Nephron (organoid): ENCODE measurements at regions not wholly inside any gene's neighbourhood (a gene's known extent, or its start where the extent isn't known, plus 50 kb on each side); places are given as distances from the start of the nearest gene placed in this dataset.

ENCODE experiments used
- H3K27ac Mint-ChIP-seq, 3 experiments: 2 replicates each; pipeline ENCODE4 v1.8.0; 2020; ENCODE audit warnings: mixed read lengths in 3 of 3, mild to moderate bottlenecking in 2 of 3, moderate library complexity in 1 of 3
- H3K27me3 Mint-ChIP-seq: 2 replicates; pipeline ENCODE4 v1.8.0; 2021; ENCODE audit warnings: low read depth, mild to moderate bottlenecking, moderate library complexity, mixed read lengths
- H3K36me3 Mint-ChIP-seq: 2 replicates; pipeline ENCODE4 v1.8.0; 2020; ENCODE audit warnings: low read depth, mixed read lengths
- H3K4me1 Mint-ChIP-seq: 2 replicates; pipeline ENCODE4 v1.8.0; 2020; ENCODE audit warnings: mixed read lengths
- H3K4me3 Mint-ChIP-seq, 3 experiments: 2 replicates each; pipeline ENCODE4 v1.8.0; 2020; ENCODE audit warnings: mild to moderate bottlenecking in 3 of 3, mixed read lengths in 3 of 3, moderate library complexity in 2 of 3
- H3K9me3 Mint-ChIP-seq: 2 replicates; pipeline ENCODE4 v1.8.0; 2020; ENCODE audit warnings: mixed read lengths
- TF ChIP-seq, protein P1 (sequence below), 3 experiments: fragments of 200-600 bp; sonication (generic); IDR thresholded peaks; one replicate each; pipeline ENCODE4 v1.5.0; 2021; ENCODE audit warnings: antibody characterized with exemption in 3 of 3; ENCODE audit not compliant: unreplicated experiment in 3 of 3

DNA sequence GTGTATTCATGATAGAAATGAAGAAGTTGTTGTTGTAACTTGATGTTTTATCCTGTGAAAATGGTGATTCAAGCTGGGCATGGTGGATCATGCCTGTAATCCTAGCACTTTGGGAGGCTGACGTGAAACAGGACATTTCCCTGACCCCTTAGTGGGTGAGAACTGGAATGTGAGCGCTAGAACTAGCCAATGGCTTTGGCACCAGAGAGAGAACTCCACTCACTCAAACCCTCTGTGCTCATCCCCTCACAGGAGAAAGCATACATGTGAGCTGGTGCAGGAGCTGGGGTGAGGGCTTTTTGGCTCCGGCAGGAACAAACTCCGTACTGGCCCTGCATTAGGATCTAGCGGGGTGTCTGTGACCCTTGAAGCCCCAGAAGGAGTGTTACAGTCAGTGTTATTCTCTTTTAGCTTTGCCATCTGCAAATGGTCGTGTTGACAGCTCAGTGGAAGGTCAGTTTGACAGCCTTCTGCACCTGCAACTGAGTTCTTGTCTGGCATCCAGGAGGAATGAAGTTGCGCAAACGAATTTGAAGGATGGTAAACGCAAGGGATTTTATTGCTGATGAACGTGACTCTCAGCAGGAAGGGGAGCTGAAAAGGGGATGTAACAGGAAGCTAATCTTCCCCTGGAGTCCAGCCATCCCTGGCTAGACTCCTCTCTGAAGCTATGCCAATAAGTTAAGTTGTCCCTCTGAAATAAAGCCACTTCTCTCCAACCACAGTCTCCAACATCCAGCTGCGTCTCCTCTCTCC, 1016.6 kb upstream of the CADM2 start:
- no peak overlapping the region for H3K4me3 Mint-ChIP-seq
- no peaks in the 10 kb centered on the region for H3K4me1 Mint-ChIP-seq
- no peak overlapping the region for H3K27ac Mint-ChIP-seq
- H3K36me3 Mint-ChIP-seq, result no peaks in the 10 kb centered on the region
- H3K27me3 Mint-ChIP-seq, result peaks cover 8% of the 10 kb centered on the region
- TF ChIP-seq, protein P1, sequence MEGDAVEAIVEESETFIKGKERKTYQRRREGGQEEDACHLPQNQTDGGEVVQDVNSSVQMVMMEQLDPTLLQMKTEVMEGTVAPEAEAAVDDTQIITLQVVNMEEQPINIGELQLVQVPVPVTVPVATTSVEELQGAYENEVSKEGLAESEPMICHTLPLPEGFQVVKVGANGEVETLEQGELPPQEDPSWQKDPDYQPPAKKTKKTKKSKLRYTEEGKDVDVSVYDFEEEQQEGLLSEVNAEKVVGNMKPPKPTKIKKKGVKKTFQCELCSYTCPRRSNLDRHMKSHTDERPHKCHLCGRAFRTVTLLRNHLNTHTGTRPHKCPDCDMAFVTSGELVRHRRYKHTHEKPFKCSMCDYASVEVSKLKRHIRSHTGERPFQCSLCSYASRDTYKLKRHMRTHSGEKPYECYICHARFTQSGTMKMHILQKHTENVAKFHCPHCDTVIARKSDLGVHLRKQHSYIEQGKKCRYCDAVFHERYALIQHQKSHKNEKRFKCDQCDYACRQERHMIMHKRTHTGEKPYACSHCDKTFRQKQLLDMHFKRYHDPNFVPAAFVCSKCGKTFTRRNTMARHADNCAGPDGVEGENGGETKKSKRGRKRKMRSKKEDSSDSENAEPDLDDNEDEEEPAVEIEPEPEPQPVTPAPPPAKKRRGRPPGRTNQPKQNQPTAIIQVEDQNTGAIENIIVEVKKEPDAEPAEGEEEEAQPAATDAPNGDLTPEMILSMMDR (IDR thresholded peaks at IDR 0.05; ENCODE audit: unreplicated experiment in 3 of 3), result no peak
- peaks cover 3% of the 10 kb centered on the region for H3K9me3 Mint-ChIP-seq

DNA sequence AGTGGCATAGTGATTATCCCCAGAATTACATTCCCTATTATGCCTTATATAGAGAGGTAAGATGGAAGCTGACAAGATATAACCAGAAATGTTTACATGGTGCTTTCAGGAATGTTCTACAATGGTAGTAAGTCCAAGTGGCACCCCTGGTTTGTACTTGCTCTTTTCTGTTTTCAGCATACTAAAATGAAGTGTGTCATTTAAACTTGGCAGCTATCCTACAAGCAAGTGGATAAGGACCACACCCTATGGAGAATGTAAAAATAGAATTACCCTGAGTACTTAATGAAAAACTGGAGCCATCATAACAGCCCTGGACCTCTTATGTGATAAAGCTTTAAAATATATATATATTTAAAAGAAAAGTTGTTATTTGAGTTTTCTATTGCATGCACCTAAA, 1012.7 kb upstream of the CADM2 start:
- Mint-ChIP-seq H3K4me1 (no peaks in the 10 kb centered on the region), H3K9me3 (peaks cover 3% of the 10 kb centered on the region), H3K36me3 (no peaks in the 10 kb centered on the region), H3K27me3 (no peaks in the 10 kb centered on the region), H3K4me3 (no peak overlapping the region), H3K27ac (no peak overlapping the region)
- TF ChIP-seq, protein P1 (IDR thresholded peaks at IDR 0.05; ENCODE audit: unreplicated experiment in 3 of 3), result no peak

DNA sequence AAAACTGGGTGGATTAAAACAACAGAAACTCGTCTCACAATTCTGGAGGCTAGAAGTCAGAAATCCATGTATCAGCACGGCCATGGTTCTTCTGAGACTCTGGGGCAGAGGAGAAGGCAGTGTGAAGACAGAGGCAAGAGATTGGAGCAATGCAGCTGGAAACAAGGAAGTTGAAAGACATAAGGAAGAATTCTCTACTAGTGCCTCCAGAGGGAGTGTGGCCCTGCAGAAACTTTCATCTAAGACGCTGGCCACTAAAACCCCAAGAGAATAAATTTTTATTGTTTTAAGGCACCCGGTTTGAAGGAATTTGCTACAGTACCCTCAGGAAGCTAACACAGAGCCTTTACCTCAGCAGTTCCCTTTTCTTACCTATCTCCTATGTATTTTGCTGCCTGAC, 1012.2 kb upstream of the CADM2 start:
- H3K4me1 Mint-ChIP-seq, result no peaks in the 10 kb centered on the region
- TF ChIP-seq, protein P1 (IDR thresholded peaks at IDR 0.05; ENCODE audit: unreplicated experiment in 3 of 3), result no peak
- H3K36me3 Mint-ChIP-seq, result no peaks in the 10 kb centered on the region
- H3K27ac Mint-ChIP-seq, result no peak overlapping the region
- no peaks in the 10 kb centered on the region for H3K27me3 Mint-ChIP-seq
- H3K4me3 Mint-ChIP-seq, result no peak overlapping the region
- peaks cover 3% of the 10 kb centered on the region for H3K9me3 Mint-ChIP-seq

DNA sequence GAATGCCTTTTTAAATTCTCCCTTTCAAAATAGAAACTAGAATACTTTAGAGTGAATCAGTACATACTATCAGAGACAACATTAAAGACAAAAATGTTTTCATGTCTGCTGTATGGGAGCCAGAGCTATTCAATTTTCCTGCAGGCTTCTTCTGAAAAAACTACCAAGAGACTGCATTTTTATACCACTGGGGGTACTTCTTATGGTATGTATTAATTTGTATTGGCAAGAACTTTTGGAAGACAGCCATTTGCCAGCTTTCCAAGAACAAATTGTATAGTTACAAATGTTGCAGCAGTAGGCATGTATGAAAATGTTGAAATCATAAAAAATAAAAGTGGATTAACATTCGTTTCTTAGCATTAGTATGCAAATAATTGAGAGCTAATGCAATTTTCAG, 1010.0 kb upstream of the CADM2 start:
- Mint-ChIP-seq H3K4me1 (no peaks in the 10 kb centered on the region), H3K9me3 (no peaks in the 10 kb centered on the region), H3K27me3 (no peaks in the 10 kb centered on the region), H3K27ac (no peak overlapping the region), H3K4me3 (no peak overlapping the region), H3K36me3 (no peaks in the 10 kb centered on the region)
- TF ChIP-seq, protein P1 (IDR thresholded peaks at IDR 0.05; ENCODE audit: unreplicated experiment in 3 of 3), result no peak

DNA sequence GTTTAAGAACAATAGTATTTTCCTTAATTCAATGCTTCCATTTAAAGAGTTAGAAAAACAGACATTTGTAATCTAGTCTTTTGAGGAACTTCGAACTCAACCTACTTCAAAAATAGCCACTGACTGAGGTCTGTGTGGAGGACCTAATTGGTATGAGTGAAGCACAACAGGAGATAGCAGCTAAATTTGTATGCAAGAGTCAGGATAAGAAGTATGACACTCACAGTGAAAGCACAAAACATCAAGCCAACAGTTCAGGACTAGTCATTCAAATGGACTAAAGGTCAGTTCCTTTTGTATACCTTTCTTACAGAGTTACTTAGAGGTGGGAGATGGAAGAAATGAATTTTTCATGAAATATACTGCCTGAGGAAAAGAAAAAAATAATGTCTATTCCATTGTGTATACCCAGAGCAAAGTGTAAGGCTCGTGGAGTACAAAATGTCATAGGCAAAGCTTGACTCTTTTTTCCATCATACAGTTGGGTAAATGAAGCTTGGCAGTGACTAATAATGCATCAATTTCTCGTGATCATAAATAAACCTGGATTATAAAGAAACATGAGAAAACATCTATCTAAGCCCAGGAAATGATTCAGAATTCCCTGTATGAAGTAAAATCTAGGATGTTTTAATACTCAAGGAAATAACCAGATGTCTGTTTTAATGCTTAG, 1005.2 kb upstream of the CADM2 start:
- no peaks in the 10 kb centered on the region for H3K4me1 Mint-ChIP-seq
- no peaks in the 10 kb centered on the region for H3K36me3 Mint-ChIP-seq
- TF ChIP-seq, protein P1 (IDR thresholded peaks at IDR 0.05; ENCODE audit: unreplicated experiment in 3 of 3), result no peak
- no peak overlapping the region for H3K27ac Mint-ChIP-seq
- no peak overlapping the region for H3K4me3 Mint-ChIP-seq
- H3K27me3 Mint-ChIP-seq, result no peaks in the 10 kb centered on the region
- no peaks in the 10 kb centered on the region for H3K9me3 Mint-ChIP-seq

DNA sequence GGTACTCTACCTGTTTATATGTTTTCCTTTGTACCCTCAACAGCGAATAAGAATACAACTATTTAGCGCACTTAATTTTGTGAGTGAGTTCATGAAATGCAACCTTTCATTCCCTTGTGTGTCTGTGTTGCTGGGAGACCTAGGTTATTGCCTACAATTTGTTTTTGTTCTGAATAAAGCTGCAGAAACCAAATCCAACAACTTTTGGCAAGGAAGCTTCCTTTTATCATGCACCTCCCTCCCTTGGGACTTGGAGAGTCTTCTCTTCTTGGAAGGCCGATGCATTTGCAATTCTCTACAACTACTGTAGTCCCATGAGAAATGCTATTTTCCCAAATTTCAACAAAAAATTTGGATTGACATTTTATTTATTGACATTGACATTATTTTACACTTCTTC, 1002.4 kb upstream of the CADM2 start:
- Mint-ChIP-seq H3K27me3 (no peaks in the 10 kb centered on the region), H3K36me3 (no peaks in the 10 kb centered on the region), H3K9me3 (no peaks in the 10 kb centered on the region), H3K27ac (no peak overlapping the region), H3K4me1 (no peaks in the 10 kb centered on the region), H3K4me3 (no peak overlapping the region)
- TF ChIP-seq, protein P1 (IDR thresholded peaks at IDR 0.05; ENCODE audit: unreplicated experiment in 3 of 3), result no peak
